ENCODE measurements at regions not wholly inside any gene's neighbourhood (a gene's known extent, or its start where the extent isn't known, plus 50 kb on each side); places are given as distances from the start of the nearest gene placed in this dataset.

DNA sequence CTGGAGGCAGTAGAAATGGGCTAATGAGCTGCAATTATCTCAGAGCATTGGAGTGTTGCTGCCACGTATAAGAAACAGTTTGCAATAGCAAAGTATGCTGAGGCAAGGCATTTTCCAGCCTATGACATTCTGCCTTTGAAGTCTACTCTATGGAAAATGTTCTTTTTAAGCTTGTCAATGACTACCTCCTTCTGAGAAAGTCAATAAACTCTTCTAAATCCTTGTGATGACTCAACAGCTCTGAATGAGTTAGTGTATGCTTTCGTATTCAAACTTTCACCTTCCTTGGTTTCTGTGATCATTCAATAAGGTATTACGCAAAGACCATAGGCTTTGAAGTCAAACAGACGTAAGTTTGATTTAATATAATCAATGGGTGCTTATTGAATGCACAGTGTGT, 111.2 kb downstream of the CAPZA3 start:
- TF ChIP-seq, protein P1, sequence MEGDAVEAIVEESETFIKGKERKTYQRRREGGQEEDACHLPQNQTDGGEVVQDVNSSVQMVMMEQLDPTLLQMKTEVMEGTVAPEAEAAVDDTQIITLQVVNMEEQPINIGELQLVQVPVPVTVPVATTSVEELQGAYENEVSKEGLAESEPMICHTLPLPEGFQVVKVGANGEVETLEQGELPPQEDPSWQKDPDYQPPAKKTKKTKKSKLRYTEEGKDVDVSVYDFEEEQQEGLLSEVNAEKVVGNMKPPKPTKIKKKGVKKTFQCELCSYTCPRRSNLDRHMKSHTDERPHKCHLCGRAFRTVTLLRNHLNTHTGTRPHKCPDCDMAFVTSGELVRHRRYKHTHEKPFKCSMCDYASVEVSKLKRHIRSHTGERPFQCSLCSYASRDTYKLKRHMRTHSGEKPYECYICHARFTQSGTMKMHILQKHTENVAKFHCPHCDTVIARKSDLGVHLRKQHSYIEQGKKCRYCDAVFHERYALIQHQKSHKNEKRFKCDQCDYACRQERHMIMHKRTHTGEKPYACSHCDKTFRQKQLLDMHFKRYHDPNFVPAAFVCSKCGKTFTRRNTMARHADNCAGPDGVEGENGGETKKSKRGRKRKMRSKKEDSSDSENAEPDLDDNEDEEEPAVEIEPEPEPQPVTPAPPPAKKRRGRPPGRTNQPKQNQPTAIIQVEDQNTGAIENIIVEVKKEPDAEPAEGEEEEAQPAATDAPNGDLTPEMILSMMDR (IDR thresholded peaks at IDR 0.05) = no peak
- DNase-seq (ENCODE audit: low spot score) = no peak
- H3K27ac ChIP-seq = no peak overlapping the region
- no peak overlapping the region for H3K4me3 ChIP-seq

DNA sequence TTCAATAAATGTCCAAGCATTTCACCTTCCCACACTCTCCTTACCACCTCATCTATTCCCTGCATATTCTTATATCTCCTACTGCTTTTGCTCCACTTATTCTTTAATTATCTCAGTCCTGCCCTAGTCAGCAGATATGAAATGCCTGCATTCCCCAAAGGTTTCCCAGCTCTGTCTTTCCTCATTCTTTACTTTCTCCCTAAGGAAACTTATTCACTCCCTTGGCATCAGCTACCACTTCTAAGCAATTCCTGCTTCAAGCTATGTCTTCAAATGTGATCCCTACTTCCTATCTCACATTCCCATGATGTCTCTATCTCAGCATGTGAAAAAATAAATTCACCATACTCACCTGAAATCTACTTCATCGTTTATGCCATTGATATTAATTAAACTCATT, 111.8 kb downstream of the CAPZA3 start:
- Histone ChIP-seq H3K27ac (no peak overlapping the region), H3K4me3 (no peak overlapping the region)
- no peak for DNase-seq (ENCODE audit: low spot score)
- TF ChIP-seq, protein P1 (IDR thresholded peaks at IDR 0.05) = no peak

DNA sequence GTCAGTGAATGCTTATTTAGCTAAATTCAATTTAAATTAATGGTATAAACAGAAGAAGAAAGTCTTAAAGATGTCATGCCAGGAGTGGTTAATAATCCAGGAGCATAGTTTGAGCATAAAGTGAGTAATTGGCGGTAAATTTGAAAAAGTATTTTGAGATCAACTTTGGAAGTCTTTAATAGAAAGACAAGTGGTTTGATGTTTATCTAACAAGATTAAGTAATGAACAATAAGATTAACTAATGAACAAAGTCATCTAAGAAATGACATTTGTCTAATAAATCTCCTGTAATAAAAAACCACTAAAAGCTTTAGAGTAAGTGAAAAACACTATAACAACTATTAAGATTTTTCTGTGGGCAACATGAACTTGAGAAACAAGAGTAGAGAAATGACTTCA, 112.8 kb downstream of the CAPZA3 start:
- no peak for DNase-seq (ENCODE audit: low spot score)
- H3K4me3 ChIP-seq = no peak overlapping the region
- TF ChIP-seq, protein P1 (IDR thresholded peaks at IDR 0.05) = no peak
- no peak overlapping the region for H3K27ac ChIP-seq

DNA sequence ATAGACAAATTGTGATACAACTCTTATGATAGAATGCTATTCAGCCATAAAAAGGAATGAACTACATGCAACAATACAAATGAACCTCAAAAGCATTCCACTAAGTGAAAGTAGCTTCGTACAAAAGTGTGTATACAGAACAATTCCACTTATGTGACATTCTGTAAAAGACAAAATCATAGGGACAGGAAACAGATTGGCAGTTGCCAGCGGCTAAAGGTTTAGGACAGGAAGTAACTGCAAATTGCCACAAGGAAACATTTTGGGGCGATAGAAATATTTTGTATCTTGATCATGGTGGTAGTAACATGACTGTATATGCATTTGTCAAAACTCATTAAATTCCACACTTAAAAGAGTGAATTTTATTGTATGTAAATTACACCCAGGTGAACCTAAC, 113.4 kb downstream of the CAPZA3 start:
- H3K4me3 ChIP-seq = no peak overlapping the region
- TF ChIP-seq, protein P1 (IDR thresholded peaks at IDR 0.05) = no peak
- DNase-seq (ENCODE audit: low spot score) = no peak

DNA sequence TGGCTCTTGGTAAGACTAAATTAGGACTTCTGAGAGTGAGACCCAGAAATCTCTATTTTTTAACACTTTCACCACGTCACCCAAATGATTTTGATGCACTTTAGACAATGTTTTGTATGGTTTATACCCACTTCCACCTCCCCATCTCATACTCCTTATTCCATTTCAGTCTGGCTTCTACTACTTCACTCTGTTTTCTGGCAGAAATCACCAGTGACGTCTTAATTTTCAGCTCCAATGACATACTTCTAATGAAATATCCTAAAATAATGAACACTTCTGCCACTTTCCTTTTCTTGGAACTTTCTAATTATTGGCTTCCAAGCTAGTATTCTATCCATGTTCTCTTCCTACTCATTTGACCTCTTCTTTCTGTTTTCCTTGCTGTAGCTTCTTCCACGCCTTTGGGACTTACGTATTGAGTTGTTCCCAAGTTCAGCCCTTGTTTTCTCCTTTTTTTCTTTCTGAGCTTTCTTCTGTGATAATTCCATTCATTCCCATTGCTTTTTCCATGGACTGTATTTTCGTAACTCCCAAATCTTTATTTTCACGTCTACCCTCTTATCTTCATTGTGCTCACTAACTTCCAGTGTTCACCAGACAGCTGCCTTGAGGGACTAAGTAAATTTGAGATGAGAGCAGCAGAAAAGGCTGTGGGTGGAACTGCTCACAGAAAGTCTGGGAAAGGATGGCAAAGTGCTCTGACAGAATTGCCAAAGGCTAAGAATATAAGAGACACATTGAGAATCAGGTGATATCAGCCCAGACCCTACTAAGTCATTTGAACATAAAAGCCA, 115.8 kb downstream of the CAPZA3 start:
- Histone ChIP-seq H3K27ac (no peak overlapping the region), H3K4me3 (no peak overlapping the region)
- TF ChIP-seq, protein P1 (IDR thresholded peaks at IDR 0.05) = no peak

More for the DNA sequence above, 113.4 kb downstream of the CAPZA3 start:
- no peak overlapping the region for H3K27ac ChIP-seq

DNA sequence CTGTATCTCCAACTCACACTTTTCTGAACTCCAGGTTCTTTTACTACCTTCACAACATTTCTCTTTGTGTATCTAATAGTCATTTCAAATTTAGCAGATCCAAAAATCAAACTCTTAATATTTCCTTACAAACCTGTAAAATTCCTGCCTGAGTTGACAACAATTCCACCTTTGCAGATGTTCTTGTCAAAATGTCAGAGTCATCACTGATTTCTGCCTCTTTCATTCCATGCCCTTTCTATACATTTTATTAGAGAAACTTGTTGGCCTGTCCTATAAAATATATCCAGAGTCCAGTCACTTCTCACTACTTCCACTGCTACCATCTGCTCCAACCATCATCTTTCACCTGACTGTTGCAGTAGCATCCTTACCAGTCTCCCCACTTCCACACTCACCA, 119.7 kb downstream of the CAPZA3 start:
- TF ChIP-seq, protein P1 (IDR thresholded peaks at IDR 0.05) = no peak
- no peak overlapping the region for H3K27ac ChIP-seq
- H3K4me3 ChIP-seq = no peak overlapping the region
- DNase-seq (ENCODE audit: low spot score) = no peak

More for the DNA sequence above, 115.8 kb downstream of the CAPZA3 start:
- DNase-seq (ENCODE audit: low spot score) = no peak

DNA sequence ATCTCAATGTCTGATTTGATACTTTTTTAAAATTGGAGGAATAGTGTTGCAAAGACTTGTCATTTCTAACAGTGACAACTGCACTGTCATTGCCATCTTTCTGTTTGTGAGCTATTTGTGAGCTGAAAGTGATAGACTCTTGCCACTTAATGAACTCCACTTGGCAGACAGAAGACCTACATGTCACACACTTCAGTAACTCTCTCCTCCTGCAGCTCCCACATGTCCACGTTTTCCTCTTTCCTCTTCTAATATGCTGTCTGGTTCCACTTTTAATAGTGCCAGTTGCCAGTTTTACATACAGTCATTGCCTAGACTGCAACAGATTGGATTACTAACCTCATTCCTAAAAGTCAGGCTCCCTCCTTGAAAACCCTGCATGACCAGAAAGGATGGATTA, 121.5 kb downstream of the CAPZA3 start:
- no peak overlapping the region for H3K4me3 ChIP-seq
- H3K27ac ChIP-seq = no peak overlapping the region
- TF ChIP-seq, protein P1 (IDR thresholded peaks at IDR 0.05) = no peak
- no peak for DNase-seq (ENCODE audit: low spot score)
